OCI-LY3 (cell line): ENCODE measurements at regions not wholly inside any gene's neighbourhood (a gene's known extent, or its start where the extent isn't known, plus 50 kb on each side); places are given as distances from the start of the nearest gene placed in this dataset.

Source experiments
- H2AFZ ChIP-seq: fragments of 200-600, 300-600 bp; shearing (Covaris generic); 2 replicates; pipeline ENCODE4 v1.6.0; 2014; ENCODE audit warnings: antibody characterized with exemption, low read depth, low read length
- H3K27ac ChIP-seq: fragments of 200-600, 300-600 bp; sonication (generic); 2 replicates; pipeline ENCODE4 v1.5.1; 2014; ENCODE audit warnings: mild to moderate bottlenecking, low read length, moderate library complexity, mixed read lengths
- H3K27me3 ChIP-seq: fragments of 200-600, 300-600 bp; sonication (generic); 2 replicates; pipeline ENCODE4 v1.6.1; 2014; ENCODE audit warnings: low read depth, low read length, mixed read lengths
- H3K36me3 ChIP-seq: fragments of 200-600, 300-600 bp; sonication (generic); replicated peaks from 2 replicates; pipeline ENCODE3; 2014; ENCODE audit warnings: low read depth, low read length, mixed read lengths
- H3K4me1 ChIP-seq: fragments of 300-600, 200-600 bp; sonication (generic); 2 replicates; pipeline ENCODE4 v1.6.1; 2014; ENCODE audit warnings: low read length, mixed read lengths
- H3K4me2 ChIP-seq: fragments of 200-600, 300-600 bp; sonication (generic); 2 replicates; pipeline ENCODE4 v1.6.1; 2014; ENCODE audit warnings: low read length, mixed read lengths
- H3K4me3 ChIP-seq: fragments of 300-600, 200-600 bp; sonication (generic); 2 replicates; pipeline ENCODE4 v1.5.1; 2014; ENCODE audit warnings: antibody characterized with exemption, mild to moderate bottlenecking, low read length, moderate library complexity
- H3K79me2 ChIP-seq: fragments of 300-600, 200-600 bp; shearing (Covaris generic); 2 replicates; pipeline ENCODE4 v1.6.1; 2014; ENCODE audit warnings: mild to moderate bottlenecking, low read length, mixed read lengths
- H3K9ac ChIP-seq: fragments of 300-600, 200-600 bp; shearing (Covaris generic); 2 replicates; pipeline ENCODE4 v1.6.0; 2014; ENCODE audit warnings: mild to moderate bottlenecking, low read length, moderate library complexity
- H3K9me3 ChIP-seq: fragments of 200-600, 300-600 bp; shearing (Covaris generic); 2 replicates; pipeline ENCODE4 v1.6.1; 2014; ENCODE audit warnings: low read length, mixed read lengths; ENCODE audit not compliant: insufficient read depth
- H4K20me1 ChIP-seq: fragments of 200-600, 300-600 bp; sonication (generic); 2 replicates; pipeline ENCODE4 v1.6.1; 2016; ENCODE audit warnings: low read length, mixed read lengths; ENCODE audit not compliant: insufficient read depth
- CTCF ChIP-seq: fragments of 200-600, 300-600 bp; sonication (generic); IDR thresholded peaks from 2 replicates; pipeline ENCODE4 v1.5.1; 2014; ENCODE audit warnings: antibody characterized with exemption, low read length, low read depth
- EZH2phosphoT487 ChIP-seq: fragments of 200-600 bp; shearing (Covaris generic); IDR thresholded peaks from 2 replicates; pipeline ENCODE4 v1.6.1; 2018; ENCODE audit warnings: antibody characterized with exemption, mixed run types, low read depth

GRCh38 chr6:167676666-167677421, 149.9 kb upstream of the AFDN start:
- Histone ChIP-seq H3K36me3 (no peaks in the 10 kb centered on the region), H3K27me3 (peaks cover 23% of the 10 kb centered on the region), H3K9me3 (no peaks in the 10 kb centered on the region), H4K20me1 (no peaks in the 10 kb centered on the region), H3K4me3 (no peak overlapping the region), H3K9ac (no peak overlapping the region), H2AFZ (no peak overlapping the region), H3K4me2 (no peak overlapping the region), H3K79me2 (no peaks in the 10 kb centered on the region), H3K27ac (no peak overlapping the region), H3K4me1 (no peaks in the 10 kb centered on the region)
- TF ChIP-seq EZH2phosphoT487 (no peak), CTCF (no peak)

GRCh38 chr6:167677422-167677789, 149.3 kb upstream of the AFDN start:
- Histone ChIP-seq H3K79me2 (no peaks in the 10 kb centered on the region), H2AFZ (no peak overlapping the region), H3K27ac (no peak overlapping the region), H3K4me2 (no peak overlapping the region), H3K27me3 (peaks cover 26% of the 10 kb centered on the region), H3K9me3 (no peaks in the 10 kb centered on the region), H3K4me1 (no peaks in the 10 kb centered on the region), H4K20me1 (no peaks in the 10 kb centered on the region), H3K4me3 (no peak overlapping the region), H3K9ac (no peak overlapping the region), H3K36me3 (no peaks in the 10 kb centered on the region)
- no peak for TF ChIP-seq CTCF
- no peak for TF ChIP-seq EZH2phosphoT487

GRCh38 chr6:167678102-167679101, 148.3 kb upstream of the AFDN start:
- no peaks in the 10 kb centered on the region for H3K36me3 ChIP-seq
- H2AFZ ChIP-seq, result no peak overlapping the region
- H3K9me3 ChIP-seq, result no peaks in the 10 kb centered on the region
- no peak overlapping the region for H3K9ac ChIP-seq
- no peak overlapping the region for H3K27ac ChIP-seq
- H3K4me1 ChIP-seq, result no peaks in the 10 kb centered on the region
- H3K27me3 ChIP-seq, result peaks cover 26% of the 10 kb centered on the region
- no peak overlapping the region for H3K4me2 ChIP-seq
- H4K20me1 ChIP-seq, result no peaks in the 10 kb centered on the region
- H3K4me3 ChIP-seq, result no peak overlapping the region
- TF ChIP-seq EZH2phosphoT487, result no peak
- TF ChIP-seq CTCF, result no peak
- H3K79me2 ChIP-seq, result no peaks in the 10 kb centered on the region

GRCh38 chr6:167679122-167679736, 147.5 kb upstream of the AFDN start:
- Histone ChIP-seq H4K20me1 (no peaks in the 10 kb centered on the region), H3K4me2 (no peak overlapping the region), H2AFZ (no peak overlapping the region), H3K4me3 (no peak overlapping the region), H3K27ac (no peak overlapping the region), H3K27me3 (peaks cover 26% of the 10 kb centered on the region), H3K4me1 (no peaks in the 10 kb centered on the region), H3K9ac (no peak overlapping the region), H3K9me3 (no peaks in the 10 kb centered on the region), H3K36me3 (no peaks in the 10 kb centered on the region), H3K79me2 (no peaks in the 10 kb centered on the region)
- TF ChIP-seq CTCF, result no peak
- no peak for TF ChIP-seq EZH2phosphoT487
